GM23338 (cell line): ENCODE measurements at regions not wholly inside any gene's neighbourhood (a gene's known extent, or its start where the extent isn't known, plus 50 kb on each side); places are given as distances from the start of the nearest gene placed in this dataset.

Experiments used
- CREB1 ChIP-seq: fragments of 250-450 bp; sonication (Bioruptor Pico); IDR thresholded peaks from 2 replicates; pipeline ENCODE4 v1.5.0; 2020; ENCODE audit warnings: low read depth, mild to moderate bottlenecking, moderate library complexity
- ETS1 ChIP-seq: IDR thresholded peaks from 2 replicates; pipeline ENCODE4 v1.6.1; 2016; ENCODE audit warnings: antibody characterized with exemption
- EZH2 ChIP-seq: fragments of 200-600 bp; sonication (generic); IDR thresholded peaks from one replicate; pipeline ENCODE4 v1.8.0; 2017; ENCODE audit warnings: antibody characterized with exemption, mild to moderate bottlenecking, low read depth; ENCODE audit not compliant: unreplicated experiment
- EZH2phosphoT487 ChIP-seq: fragments of 200-600 bp; sonication (generic); IDR thresholded peaks from one replicate; pipeline ENCODE4 v1.8.1; 2018; ENCODE audit warnings: antibody characterized with exemption; ENCODE audit not compliant: unreplicated experiment
- JUNB ChIP-seq: IDR thresholded peaks from one replicate; pipeline ENCODE4 v1.6.1; 2016; ENCODE audit warnings: antibody characterized with exemption; ENCODE audit not compliant: unreplicated experiment
- POLR2AphosphoS5 ChIP-seq: IDR thresholded peaks from 2 replicates; pipeline ENCODE4 v1.6.1; 2016; ENCODE audit warnings: antibody characterized with exemption, low read depth
- REST ChIP-seq: IDR thresholded peaks from one replicate; pipeline ENCODE4 v1.6.1; 2018; ENCODE audit warnings: antibody characterized with exemption; ENCODE audit not compliant: unreplicated experiment
- ZNF114 ChIP-seq: fragments of 250-450 bp; sonication (Bioruptor Pico); IDR thresholded peaks from 2 replicates; pipeline ENCODE4 v1.5.0; 2020; ENCODE audit warnings: mild to moderate bottlenecking, moderate library complexity
- TF ChIP-seq, protein P1 (sequence below), 2 experiments: fragments of 200-600 bp in 1 of 2; sonication (generic) in 1 of 2; conservative IDR thresholded peaks; 2 replicates each; pipeline versions ENCODE4 v1.5.1 to v1.6.1; 2016 to 2017; ENCODE audit warnings: antibody characterized with exemption in 2 of 2, low read depth in 2 of 2, mild to moderate bottlenecking in 2 of 2, moderate library complexity in 1 of 2

- TF ChIP-seq, protein P1, sequence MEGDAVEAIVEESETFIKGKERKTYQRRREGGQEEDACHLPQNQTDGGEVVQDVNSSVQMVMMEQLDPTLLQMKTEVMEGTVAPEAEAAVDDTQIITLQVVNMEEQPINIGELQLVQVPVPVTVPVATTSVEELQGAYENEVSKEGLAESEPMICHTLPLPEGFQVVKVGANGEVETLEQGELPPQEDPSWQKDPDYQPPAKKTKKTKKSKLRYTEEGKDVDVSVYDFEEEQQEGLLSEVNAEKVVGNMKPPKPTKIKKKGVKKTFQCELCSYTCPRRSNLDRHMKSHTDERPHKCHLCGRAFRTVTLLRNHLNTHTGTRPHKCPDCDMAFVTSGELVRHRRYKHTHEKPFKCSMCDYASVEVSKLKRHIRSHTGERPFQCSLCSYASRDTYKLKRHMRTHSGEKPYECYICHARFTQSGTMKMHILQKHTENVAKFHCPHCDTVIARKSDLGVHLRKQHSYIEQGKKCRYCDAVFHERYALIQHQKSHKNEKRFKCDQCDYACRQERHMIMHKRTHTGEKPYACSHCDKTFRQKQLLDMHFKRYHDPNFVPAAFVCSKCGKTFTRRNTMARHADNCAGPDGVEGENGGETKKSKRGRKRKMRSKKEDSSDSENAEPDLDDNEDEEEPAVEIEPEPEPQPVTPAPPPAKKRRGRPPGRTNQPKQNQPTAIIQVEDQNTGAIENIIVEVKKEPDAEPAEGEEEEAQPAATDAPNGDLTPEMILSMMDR (conservative IDR thresholded peaks at IDR 0.05; ENCODE audit: low read depth in 2 of 2) = no peak
- TF ChIP-seq ZNF114 (CRISPR knock-in tag) (no peak), JUNB (no peak), REST (no peak), EZH2 (no peak), POLR2AphosphoS5 (no peak), EZH2phosphoT487 (no peak), ETS1 (no peak), CREB1 (CRISPR knock-in tag) (no peak)
Measured at GRCh38 chr2:82158150-82158549, 1853.6 kb upstream of the LRRTM1 start.
